ENCODE measurements at regions not wholly inside any gene's neighbourhood (a gene's known extent, or its start where the extent isn't known, plus 50 kb on each side); places are given as distances from the start of the nearest gene placed in this dataset.

- TF ChIP-seq, protein P1, sequence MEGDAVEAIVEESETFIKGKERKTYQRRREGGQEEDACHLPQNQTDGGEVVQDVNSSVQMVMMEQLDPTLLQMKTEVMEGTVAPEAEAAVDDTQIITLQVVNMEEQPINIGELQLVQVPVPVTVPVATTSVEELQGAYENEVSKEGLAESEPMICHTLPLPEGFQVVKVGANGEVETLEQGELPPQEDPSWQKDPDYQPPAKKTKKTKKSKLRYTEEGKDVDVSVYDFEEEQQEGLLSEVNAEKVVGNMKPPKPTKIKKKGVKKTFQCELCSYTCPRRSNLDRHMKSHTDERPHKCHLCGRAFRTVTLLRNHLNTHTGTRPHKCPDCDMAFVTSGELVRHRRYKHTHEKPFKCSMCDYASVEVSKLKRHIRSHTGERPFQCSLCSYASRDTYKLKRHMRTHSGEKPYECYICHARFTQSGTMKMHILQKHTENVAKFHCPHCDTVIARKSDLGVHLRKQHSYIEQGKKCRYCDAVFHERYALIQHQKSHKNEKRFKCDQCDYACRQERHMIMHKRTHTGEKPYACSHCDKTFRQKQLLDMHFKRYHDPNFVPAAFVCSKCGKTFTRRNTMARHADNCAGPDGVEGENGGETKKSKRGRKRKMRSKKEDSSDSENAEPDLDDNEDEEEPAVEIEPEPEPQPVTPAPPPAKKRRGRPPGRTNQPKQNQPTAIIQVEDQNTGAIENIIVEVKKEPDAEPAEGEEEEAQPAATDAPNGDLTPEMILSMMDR (conservative IDR thresholded peaks at IDR 0.05 in 1 of 2, IDR thresholded peaks at IDR 0.05 in 1 of 2; ENCODE audit: extremely low read depth in 1 of 2, insufficient read depth in 1 of 2, low read depth in 1 of 2, low read length in 2 of 2) = no peak
- no peak for TF ChIP-seq EZH2 (IDR thresholded peaks at IDR 0.05; ENCODE audit: borderline replicate concordance, low read length)
Measured at GRCh38 chr20:63070771-63071540, 64.2 kb upstream of the BHLHE23 start.
